Fibroblast of skin of back (primary cell): ENCODE measurements at regions not wholly inside any gene's neighbourhood (a gene's known extent, or its start where the extent isn't known, plus 50 kb on each side); places are given as distances from the start of the nearest gene placed in this dataset.
A peak's percentile ranks its signal among the peaks of the same experiment; 100 is the strongest.
"Not testable (repeated sequence)": the region's sequence is repeated elsewhere in the genome, so short reads cannot be mapped to it uniquely, and the experiment has no call there.

Source experiments
- DNase-seq: peaks from one replicate; pipeline ENCODE4 v3.0.0-alpha.2; 2013

DNA sequence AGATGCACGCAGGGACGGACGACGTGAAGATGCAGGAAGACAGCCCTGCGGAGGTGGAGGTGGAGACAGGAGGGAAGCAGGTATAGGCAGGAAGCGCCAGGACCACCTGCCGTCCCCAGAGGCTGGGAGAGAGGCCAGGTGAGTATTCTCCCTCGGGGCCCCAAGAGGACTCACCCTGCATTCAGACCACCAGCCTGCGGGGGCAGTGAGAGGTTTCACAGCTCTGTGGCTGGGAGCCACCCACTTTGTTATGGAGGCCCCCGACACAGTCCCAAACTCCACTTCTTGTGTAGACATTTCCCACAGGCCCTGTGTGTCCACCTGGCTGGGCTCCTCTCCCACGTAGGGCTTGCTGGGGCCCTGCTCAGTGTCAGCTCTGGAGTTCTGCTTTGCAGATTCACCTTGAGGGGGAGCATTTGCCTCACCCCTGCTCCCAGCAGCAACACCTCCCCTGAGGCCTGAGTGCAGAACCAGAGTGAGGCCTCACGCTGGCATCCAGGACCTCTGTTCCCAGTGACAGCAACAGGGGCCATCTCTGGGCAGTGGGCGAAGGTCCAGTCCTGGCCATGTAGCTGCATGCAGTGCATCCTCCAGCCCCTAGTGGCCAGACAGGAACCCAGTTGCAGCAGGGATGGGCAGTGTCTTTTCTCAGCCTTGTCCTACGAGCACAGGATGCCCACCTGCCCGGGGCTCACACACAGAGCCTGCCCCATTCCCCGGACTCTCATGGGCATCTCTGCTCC lies 119.4 kb upstream of the IQSEC1 start:
- DNase-seq, result no peak

- no peak for DNase-seq
Measured at GRCh38 chr3:13191016-13191415, 117.8 kb upstream of the IQSEC1 start.

- no peak for DNase-seq
Measured at GRCh38 chr3:13190378-13190765, 117.1 kb upstream of the IQSEC1 start.

GRCh38 chr3:13189639-13190377 lies 116.6 kb upstream of the IQSEC1 start:
- peak; percentile 64 for DNase-seq

DNA sequence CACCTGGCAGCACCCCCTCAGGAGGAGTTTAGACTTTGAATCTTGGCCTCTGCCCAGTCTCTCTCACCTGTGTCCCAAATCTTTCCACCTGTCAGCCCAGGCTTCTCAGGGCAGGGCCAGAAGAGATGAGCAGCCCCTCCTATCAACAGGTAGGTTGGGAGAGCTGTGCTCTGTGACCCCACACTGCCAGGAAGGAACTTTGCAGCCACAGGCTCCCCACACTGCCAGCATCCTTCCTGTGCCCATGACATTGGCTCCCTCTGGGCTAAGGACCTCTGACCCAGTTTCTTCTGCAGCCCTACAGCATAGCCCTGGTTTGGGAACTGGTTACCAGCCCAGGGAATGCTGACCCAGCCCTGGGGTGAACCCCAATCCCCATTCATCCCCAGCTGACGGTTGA lies 115.7 kb upstream of the IQSEC1 start:
- no peak for DNase-seq

DNA sequence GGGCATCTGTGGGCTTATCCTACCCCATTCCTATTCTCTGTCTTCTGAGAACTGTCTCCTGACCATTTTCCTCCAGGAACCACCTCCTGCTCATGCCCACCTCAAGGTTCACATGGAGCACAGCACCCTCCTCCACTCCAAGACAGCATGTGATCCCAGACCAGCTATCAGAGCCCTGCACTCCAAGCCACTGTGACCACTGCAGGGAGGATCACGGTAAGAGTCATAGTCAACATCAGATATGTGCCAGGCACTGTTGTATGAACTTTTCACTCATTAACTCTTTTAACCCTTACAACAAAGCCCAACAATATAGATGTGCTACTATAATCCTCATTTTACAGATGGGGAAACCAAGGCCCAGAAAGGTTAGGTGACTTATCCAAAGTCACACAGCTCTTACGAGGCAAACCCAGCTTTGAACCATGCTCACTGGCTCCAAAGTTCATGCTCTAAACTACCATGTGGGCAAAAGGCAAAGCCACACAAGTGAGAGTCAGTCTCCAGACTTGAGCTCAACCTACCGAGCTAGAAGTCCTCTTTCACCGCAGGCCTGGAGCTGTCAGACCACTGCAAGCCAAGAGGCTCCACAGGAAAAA lies 115.1 kb upstream of the IQSEC1 start:
- DNase-seq, result no peak

DNA sequence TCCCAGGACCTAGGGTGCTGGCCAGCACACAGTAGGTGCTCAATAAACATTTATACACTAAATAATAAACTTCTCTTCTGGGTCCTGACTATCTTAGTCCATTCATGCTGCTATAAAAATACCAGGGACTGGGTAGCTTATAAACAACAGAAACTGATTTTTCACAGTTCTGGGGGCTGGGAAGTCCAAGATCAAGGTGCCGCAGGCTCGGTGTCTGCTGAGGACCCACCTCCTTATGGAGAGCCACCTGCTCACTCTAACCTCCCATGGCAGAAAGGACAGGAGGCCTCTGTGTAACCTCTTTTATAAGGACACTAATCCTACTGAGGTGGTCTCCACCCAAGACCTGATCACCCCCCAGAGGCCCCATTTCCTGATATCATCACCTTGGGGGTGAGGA lies 114.4 kb upstream of the IQSEC1 start:
- no peak for DNase-seq

DNA sequence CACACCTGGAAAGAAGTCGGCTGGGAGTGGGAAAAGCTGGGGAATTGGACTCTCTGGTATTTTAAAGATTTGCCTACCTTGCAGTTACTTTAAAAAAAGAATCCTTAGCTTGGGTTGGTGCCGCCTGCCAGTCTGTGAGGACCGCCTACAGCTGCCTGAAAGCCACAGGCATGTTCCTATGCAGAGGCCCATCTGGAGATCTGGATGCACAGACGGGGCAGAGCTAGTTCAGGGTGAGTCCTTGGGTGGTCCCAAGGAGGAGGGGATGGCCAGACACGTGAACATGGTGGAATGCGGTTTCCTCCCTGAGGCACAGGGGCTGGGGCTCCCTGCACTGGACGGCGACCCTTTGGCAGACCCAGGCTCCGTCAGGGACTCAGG lies 113.2 kb upstream of the IQSEC1 start:
- DNase-seq, result no peak

GRCh38 chr3:13185737-13186434 lies 112.7 kb upstream of the IQSEC1 start:
- DNase-seq, result no peak

GRCh38 chr3:13179582-13180210 lies 106.5 kb upstream of the IQSEC1 start:
- DNase-seq, result not testable (repeated sequence)

DNA sequence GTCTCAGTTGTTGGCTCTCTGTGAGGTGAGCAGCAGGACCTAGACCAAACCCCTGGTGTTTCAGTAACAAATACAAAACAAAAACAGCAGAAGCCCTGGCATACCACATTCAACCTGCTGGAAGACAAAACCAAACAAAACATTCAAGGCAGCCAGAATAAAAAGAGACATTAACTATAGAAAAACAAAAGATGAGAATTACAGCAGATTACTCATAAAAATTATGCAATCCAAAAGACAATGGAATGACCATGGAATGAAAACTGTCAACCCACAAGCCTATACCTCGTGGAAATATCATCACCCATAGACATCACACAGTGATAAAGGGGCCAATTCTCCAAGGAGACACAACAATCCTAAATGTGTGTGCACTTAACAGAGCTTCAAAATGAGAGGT lies 106.0 kb upstream of the IQSEC1 start:
- no peak for DNase-seq

- no peak for DNase-seq
Measured at GRCh38 chr3:13178107-13178506, 104.9 kb upstream of the IQSEC1 start.

GRCh38 chr3:13177641-13178040 lies 104.4 kb upstream of the IQSEC1 start:
- no peak for DNase-seq

GRCh38 chr3:13177236-13177635 lies 104.0 kb upstream of the IQSEC1 start:
- DNase-seq, result no peak

DNA sequence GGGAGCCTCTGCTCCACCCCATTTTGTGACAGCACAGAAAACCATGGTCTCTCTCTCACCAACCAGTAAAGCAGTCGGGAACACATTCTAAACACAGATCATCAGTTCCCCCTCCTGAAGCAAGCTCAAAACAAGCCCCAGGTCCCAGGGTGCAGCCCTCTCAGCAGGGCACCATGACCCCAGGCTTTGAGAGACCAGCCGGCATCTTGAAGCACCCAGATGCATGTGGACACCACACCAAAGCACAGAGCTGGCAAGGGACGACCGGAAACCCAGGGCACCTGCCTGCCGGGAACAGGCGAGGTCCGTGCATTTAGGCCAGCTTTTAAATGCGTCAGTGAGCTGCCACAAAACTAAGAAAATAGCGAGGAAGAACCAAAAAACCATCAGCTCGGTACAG lies 103.2 kb upstream of the IQSEC1 start:
- DNase-seq, result no peak

GRCh38 chr3:13174803-13175135 lies 101.5 kb upstream of the IQSEC1 start:
- DNase-seq, result no peak

DNA sequence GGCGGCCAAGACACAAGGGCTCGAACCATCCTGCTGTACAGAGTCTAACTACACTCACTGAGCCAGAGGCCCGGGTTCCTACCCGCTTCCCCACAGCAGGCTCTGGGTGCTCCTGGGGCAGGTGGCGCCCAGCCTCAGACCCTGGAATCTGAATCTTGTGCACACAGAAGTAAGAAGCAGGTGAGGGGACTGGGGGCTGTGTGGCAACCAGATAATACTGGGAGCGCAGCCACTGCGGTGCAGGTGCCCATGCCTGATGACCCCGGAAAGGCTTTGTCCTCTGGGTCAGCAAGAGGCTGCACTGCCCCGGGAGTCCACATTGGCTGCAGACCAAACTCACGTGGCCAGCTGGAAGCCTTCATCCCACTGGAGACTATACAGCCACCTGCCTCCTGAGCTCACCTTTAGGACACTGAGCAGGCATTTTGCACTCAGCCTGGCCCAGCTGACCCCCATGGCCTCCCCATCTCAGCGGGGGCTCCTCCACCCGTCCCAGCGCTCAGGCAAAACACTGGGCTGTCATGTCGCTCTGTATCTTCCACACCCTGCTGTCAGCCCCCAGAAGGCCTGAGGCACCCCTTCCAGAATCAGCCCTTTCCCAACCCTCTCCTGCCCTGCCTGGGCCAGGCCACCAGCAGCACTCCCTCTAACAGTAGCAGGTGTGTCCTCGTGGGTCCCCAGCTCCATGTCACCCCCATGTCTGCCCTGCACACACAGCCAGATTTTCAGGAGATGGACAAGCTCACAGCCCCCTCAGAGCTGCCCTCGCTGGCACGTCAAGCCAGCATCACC lies 101.0 kb upstream of the IQSEC1 start:
- no peak for DNase-seq

DNA sequence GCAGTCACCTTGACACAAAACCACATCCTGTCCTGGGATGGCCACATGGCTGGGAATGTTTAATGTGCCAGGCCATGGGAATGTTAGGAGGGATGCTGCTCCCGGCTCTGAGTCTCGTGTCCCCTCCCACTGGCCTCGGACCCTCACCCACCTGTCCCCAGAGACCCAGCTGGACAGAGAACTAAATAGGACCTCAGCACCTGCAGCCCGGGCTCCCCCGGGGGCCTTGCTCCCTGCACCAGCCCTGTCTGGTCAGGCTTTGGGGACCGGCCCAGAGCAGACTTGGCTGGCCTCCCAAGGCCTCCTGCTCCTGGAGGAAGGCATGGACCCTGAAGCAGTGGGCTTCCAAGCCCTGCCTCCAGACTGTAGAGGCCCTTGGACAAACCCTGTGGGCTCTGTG lies 100.0 kb upstream of the IQSEC1 start:
- DNase-seq, result no peak

- DNase-seq, result no peak
Measured at GRCh38 chr3:13172644-13173013, 99.4 kb upstream of the IQSEC1 start.

DNA sequence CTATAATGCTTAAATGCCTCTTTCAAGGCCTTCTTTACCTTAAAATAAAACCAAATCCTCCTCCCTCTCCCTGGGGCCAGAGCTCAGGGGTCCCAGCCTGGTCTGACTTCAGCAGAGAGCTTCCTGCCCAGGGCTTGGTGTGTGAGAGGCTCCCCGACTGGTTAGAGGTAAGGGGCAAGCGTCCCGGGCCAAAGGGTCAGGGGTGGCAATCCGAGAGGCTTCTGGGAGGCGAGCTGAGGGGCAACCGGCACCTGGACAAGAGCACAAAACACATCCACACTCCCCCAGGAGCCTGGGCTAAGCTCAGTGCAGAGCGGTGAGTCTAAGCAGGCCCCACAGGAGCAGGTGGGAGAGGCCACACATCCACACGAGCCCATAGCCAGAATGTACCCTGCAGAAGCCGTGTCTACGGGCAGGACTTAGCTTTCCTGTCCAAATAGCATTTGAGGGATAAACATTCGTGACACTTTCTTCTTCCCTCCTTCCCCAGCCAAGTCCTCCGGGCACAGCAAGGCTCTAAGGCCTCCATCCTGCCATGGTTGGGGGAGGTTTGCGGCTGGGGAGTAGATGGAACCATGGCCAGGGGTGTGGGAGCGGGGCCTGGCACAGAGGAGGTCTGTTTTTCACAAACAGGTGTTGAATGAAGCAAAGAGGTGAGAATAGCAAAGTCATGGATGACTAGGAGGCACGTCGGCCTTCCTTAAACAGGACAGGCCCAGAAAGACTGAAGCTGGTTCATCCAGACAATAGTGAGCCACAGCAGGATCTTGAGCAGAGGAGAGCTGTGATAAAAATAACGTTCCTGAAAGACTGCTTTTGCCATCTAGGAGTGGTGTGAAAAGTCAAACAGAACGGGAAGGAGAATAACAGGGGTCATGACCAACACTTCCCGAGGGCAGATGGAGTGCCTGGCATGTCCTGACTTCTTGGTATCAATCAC lies 98.7 kb upstream of the IQSEC1 start:
- DNase-seq, result no peak

- DNase-seq, result no peak
Measured at GRCh38 chr3:13170317-13170716, 97.1 kb upstream of the IQSEC1 start.
